HEK293T (cell line): ENCODE measurements at regions not wholly inside any gene's neighbourhood (a gene's known extent, or its start where the extent isn't known, plus 50 kb on each side); places are given as distances from the start of the nearest gene placed in this dataset.

ENCODE experiments used
- ARNT ChIP-seq: fragments of 450-650 bp; IDR thresholded peaks from 2 replicates; pipeline ENCODE4 v1.6.1; 2017; ENCODE audit warnings: mild to moderate bottlenecking
- BHLHE40 ChIP-seq: fragments of 450-650 bp; IDR thresholded peaks from 2 replicates; pipeline ENCODE4 v1.6.1; 2016; ENCODE audit warnings: mild to moderate bottlenecking, moderate library complexity, borderline replicate concordance
- L3MBTL2 ChIP-seq: fragments of 450-650 bp; conservative IDR thresholded peaks from 2 replicates; pipeline ENCODE4 v1.6.1; 2016; ENCODE audit warnings: mild to moderate bottlenecking
- SUZ12 ChIP-seq: fragments of 450-650 bp; IDR thresholded peaks from 2 replicates; pipeline ENCODE4 v1.6.1; 2016; ENCODE audit warnings: mild to moderate bottlenecking

- TF ChIP-seq BHLHE40 (no peak), ARNT (no peak), L3MBTL2 (no peak), SUZ12 (no peak)
These were observed 104.1 kb downstream of the ZNF467 start for GRCh38 chr7:149669121-149669818.
